Omental fat pad (tissue), 3 donors: ENCODE measurements at regions not wholly inside any gene's neighbourhood (a gene's known extent, or its start where the extent isn't known, plus 50 kb on each side); places are given as distances from the start of the nearest gene placed in this dataset.

Experiments
- ATAC-seq: fragments of 150-250 bp; one replicate; pipeline ENCODE4 v1.9.1; 2016; ENCODE audit warnings: mild to moderate bottlenecking, moderate library complexity; ENCODE audit not compliant: low FRiP score
- DNase-seq: peaks from one replicate; pipeline ENCODE4 v3.0.0-alpha.2; 2019; ENCODE audit warnings: low spot score
- CTCF ChIP-seq, 3 donors: fragments of 450-650 bp; IDR thresholded peaks; one replicate each; pipeline ENCODE4 v1.5.1; 2016 to 2017; ENCODE audit warnings: antibody characterized with exemption in 3 of 3, mild to moderate bottlenecking in 3 of 3, moderate library complexity in 2 of 3

GRCh38 chr2:103734911-103735310, 973.1 kb downstream of the TMEM182 start:
- ATAC-seq (no peak), DNase-seq (no peak)
- no peak for TF ChIP-seq CTCF (IDR thresholded peaks at IDR 0.05)

- DNase-seq (no peak), ATAC-seq (no peak)
- TF ChIP-seq CTCF (IDR thresholded peaks at IDR 0.05) = no peak
Observed at GRCh38 chr2:103738108-103738507, 976.3 kb downstream of the TMEM182 start.

GRCh38 chr2:103738606-103739005, 976.8 kb downstream of the TMEM182 start:
- DNase-seq (no peak), ATAC-seq (no peak)
- TF ChIP-seq CTCF (IDR thresholded peaks at IDR 0.05) = no peak

GRCh38 chr2:103739186-103739585, 977.4 kb downstream of the TMEM182 start:
- no peak for DNase-seq
- ATAC-seq = no peak
- TF ChIP-seq CTCF (IDR thresholded peaks at IDR 0.05) = no peak

GRCh38 chr2:103739921-103740320, 978.1 kb downstream of the TMEM182 start:
- ATAC-seq = no peak
- no peak for TF ChIP-seq CTCF (IDR thresholded peaks at IDR 0.05)
- no peak for DNase-seq

- DNase-seq (no peak), ATAC-seq (no peak)
- no peak for TF ChIP-seq CTCF (IDR thresholded peaks at IDR 0.05)
Observed at GRCh38 chr2:103740631-103741030, 978.8 kb downstream of the TMEM182 start.

GRCh38 chr2:103743195-103743594, 981.4 kb downstream of the TMEM182 start:
- no peak for TF ChIP-seq CTCF (IDR thresholded peaks at IDR 0.05)
- ATAC-seq (no peak), DNase-seq (no peak)
